ENCODE measurements at regions not wholly inside any gene's neighbourhood (a gene's known extent, or its start where the extent isn't known, plus 50 kb on each side); places are given as distances from the start of the nearest gene placed in this dataset.

- TF ChIP-seq MYC (IDR thresholded peaks at IDR 0.05; ENCODE audit: low read depth, low read length) (no peak), CTCF (IDR thresholded peaks at IDR 0.05; ENCODE audit: low read depth, low read length) (no peak), POLR2A (IDR thresholded peaks at IDR 0.05; ENCODE audit: extremely low read depth, insufficient read length) (no peak), MAX (IDR thresholded peaks at IDR 0.05; ENCODE audit: low read depth, low read length) (no peak)
Observed at GRCh38 chr10:35924759-35925158, 282.7 kb upstream of the FZD8 start.
